PC-9 (cell line): ENCODE measurements at regions not wholly inside any gene's neighbourhood (a gene's known extent, or its start where the extent isn't known, plus 50 kb on each side); places are given as distances from the start of the nearest gene placed in this dataset.

Experiments
- BruUV-seq: library from RNA; stranded (reverse); fragments of 400-500 nt; replicated peaks from 2 replicates; lab custom pipeline; 2021; lab: Mats Ljungman, UMichigan
- CTCF ChIA-PET: fragments of 300-600 bp; sonication (Branson Sonifier 250); formaldehyde crosslinking; loops from one replicate; lab custom pipeline; 2022; ENCODE audit warnings: antibody characterized with exemption; lab: Charles Lee
- POLR2A ChIA-PET: fragments of 300-600 bp; sonication (Branson Sonifier 250); formaldehyde crosslinking; loops from one replicate; lab custom pipeline; 2022; ENCODE audit warnings: antibody characterized with exemption; ENCODE audit not compliant: unreplicated experiment; lab: Charles Lee
- DNase-seq, 2 experiments: peaks; one replicate each; pipeline versions ENCODE4 v3.0.0 to v3.0.0-alpha.2; 2015 to 2022; ENCODE audit warnings: mixed read lengths in 1 of 2
- H2AFZ ChIP-seq: fragments of 200-600 bp; sonication (generic); 2 replicates; pipeline ENCODE4 v1.8.1; 2017; ENCODE audit warnings: antibody characterized with exemption
- H3F3A ChIP-seq: fragments of 200-600 bp; sonication (generic); 2 replicates; pipeline ENCODE4 v1.8.1; 2017; ENCODE audit warnings: antibody characterized with exemption, mild to moderate bottlenecking, low read depth; ENCODE audit not compliant: insufficient read depth
- H3K27ac ChIP-seq: fragments of 200-600 bp; sonication (generic); 2 replicates; pipeline ENCODE4 v1.6.1; 2016; ENCODE audit warnings: mixed run types
- H3K27me3 ChIP-seq: fragments of 200-600 bp; sonication (generic); 2 replicates; pipeline ENCODE4 v1.6.1; 2016; ENCODE audit warnings: low read depth, mixed run types; ENCODE audit not compliant: insufficient read depth
- H3K36me3 ChIP-seq: fragments of 200-600 bp; sonication (generic); 2 replicates; pipeline ENCODE4 v1.6.1; 2016; ENCODE audit warnings: low read depth, mixed run types
- H3K4me1 ChIP-seq: fragments of 200-600 bp; sonication (generic); replicated peaks from 2 replicates; pipeline ENCODE4 v1.6.1; 2016; ENCODE audit warnings: mixed run types; ENCODE audit not compliant: insufficient read depth
- H3K4me2 ChIP-seq: fragments of 200-600 bp; sonication (generic); 2 replicates; pipeline ENCODE4 v1.6.1; 2017; ENCODE audit warnings: mixed run types
- H3K4me3 ChIP-seq: fragments of 200-600 bp; sonication (generic); 2 replicates; pipeline ENCODE4 v1.6.1; 2016; ENCODE audit warnings: mixed run types
- H3K79me2 ChIP-seq: fragments of 200-600 bp; sonication (generic); 2 replicates; pipeline ENCODE4 v1.6.1; 2017; ENCODE audit warnings: low read depth, mixed run types
- H3K9me2 ChIP-seq: fragments of 200-600 bp; sonication (generic); 2 replicates; pipeline ENCODE4 v1.8.1; 2017; ENCODE audit warnings: mild to moderate bottlenecking; ENCODE audit not compliant: insufficient read depth
- H3K9me3 ChIP-seq: fragments of 200-600 bp; sonication (generic); 2 replicates; pipeline ENCODE4 v1.8.1; 2016; ENCODE audit warnings: low read depth; ENCODE audit not compliant: insufficient read depth
- H4K20me1 ChIP-seq: fragments of 200-600 bp; sonication (generic); 2 replicates; pipeline ENCODE4 v1.8.1; 2017; ENCODE audit not compliant: insufficient read depth
- EZH2 ChIP-seq: fragments of 200-600 bp; sonication (generic); IDR thresholded peaks from 2 replicates; pipeline ENCODE4 v1.8.0; 2017; ENCODE audit warnings: antibody characterized with exemption, low read depth
- intact Hi-C: fragments of 100-400 bp; cut with micrococcal nuclease; formaldehyde crosslinking; loops from one replicate; pipeline ENCODE4 v1.10.0; 2022; ENCODE audit not compliant: unreplicated experiment
- TF ChIP-seq, protein P1 (sequence below): fragments of 200-600 bp; sonication (generic); conservative IDR thresholded peaks from 2 replicates; pipeline ENCODE4 v1.6.1; 2017; ENCODE audit warnings: mixed run types, antibody characterized with exemption, mild to moderate bottlenecking, moderate library complexity

DNA sequence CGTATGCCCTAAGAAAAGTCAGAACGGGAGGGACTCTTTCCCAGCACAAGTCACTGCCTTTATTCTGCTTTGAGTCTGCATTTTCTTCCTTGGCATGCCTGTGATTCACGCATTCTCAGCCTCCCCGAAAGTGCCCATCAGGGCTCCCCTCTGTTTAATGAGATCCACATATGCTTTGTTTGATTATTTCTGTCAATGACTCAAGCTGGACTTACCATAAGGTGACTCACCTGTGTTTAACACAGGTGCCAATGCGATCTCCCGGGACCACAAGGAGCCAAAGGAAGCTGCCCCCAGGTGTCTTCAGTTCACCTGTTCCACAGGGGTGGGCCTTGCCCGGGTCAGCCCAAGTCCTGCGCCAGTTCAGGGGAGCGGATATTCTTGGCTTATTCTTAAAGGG, 386.0 kb upstream of the SHH start:
- Histone ChIP-seq H4K20me1 (no peaks in the 10 kb centered on the region), H3F3A (peaks cover 5% of the 10 kb centered on the region), H3K9me3 (no peaks in the 10 kb centered on the region), H3K27ac (no peak overlapping the region), H3K4me3 (no peak overlapping the region; the same call in 1 of the 2 replicates), H3K27me3 (peaks cover 55% of the 10 kb centered on the region), H3K9me2 (no peaks in the 10 kb centered on the region), H3K4me1 (peaks cover 16% of the 10 kb centered on the region), H3K79me2 (no peaks in the 10 kb centered on the region), H2AFZ (no peak overlapping the region), H3K36me3 (no peaks in the 10 kb centered on the region), H3K4me2 (peak overlapping the region; percentile 39)
- BruUV-seq: no TSS peak
- ChIA-PET POLR2A (no interaction called here), CTCF (interaction anchor here (0.6 kb wide), 1 partner anchor 290 kb away, joined by 9 read pairs; no protein-coding TSS in a partner anchor)
- peak in 1 of 2 experiments; percentile 55 for DNase-seq
- TF ChIP-seq, protein P1, sequence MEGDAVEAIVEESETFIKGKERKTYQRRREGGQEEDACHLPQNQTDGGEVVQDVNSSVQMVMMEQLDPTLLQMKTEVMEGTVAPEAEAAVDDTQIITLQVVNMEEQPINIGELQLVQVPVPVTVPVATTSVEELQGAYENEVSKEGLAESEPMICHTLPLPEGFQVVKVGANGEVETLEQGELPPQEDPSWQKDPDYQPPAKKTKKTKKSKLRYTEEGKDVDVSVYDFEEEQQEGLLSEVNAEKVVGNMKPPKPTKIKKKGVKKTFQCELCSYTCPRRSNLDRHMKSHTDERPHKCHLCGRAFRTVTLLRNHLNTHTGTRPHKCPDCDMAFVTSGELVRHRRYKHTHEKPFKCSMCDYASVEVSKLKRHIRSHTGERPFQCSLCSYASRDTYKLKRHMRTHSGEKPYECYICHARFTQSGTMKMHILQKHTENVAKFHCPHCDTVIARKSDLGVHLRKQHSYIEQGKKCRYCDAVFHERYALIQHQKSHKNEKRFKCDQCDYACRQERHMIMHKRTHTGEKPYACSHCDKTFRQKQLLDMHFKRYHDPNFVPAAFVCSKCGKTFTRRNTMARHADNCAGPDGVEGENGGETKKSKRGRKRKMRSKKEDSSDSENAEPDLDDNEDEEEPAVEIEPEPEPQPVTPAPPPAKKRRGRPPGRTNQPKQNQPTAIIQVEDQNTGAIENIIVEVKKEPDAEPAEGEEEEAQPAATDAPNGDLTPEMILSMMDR: no peak
- TF ChIP-seq EZH2: no peak
- intact Hi-C loops: no loop called here

DNA sequence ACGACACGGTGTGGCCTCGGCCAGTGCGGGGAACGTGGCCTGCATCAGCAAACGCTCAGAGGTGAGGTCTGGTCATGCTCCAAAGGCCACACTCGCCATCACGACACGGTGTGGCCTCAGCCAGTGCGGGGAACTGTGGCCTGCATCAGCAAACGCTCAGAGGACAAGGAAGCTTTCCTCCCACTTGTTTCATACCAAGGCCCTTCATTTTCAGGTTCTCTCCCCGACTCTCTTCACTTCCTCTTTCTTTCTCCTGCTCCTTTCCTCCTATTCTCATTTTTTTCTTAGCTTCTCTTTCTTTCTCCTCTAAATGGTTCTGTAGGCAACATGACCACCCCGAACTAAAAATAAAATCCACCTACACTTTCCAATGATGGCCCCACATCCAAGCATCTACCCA, 384.4 kb upstream of the SHH start:
- H3K4me1 ChIP-seq: peaks cover 16% of the 10 kb centered on the region
- TF ChIP-seq EZH2: no peak
- TF ChIP-seq, protein P1: no peak
- no peaks in the 10 kb centered on the region for H3K79me2 ChIP-seq
- H3F3A ChIP-seq: peaks cover 5% of the 10 kb centered on the region
- H3K9me3 ChIP-seq: no peaks in the 10 kb centered on the region
- H3K4me2 ChIP-seq: no peak overlapping the region
- DNase-seq: no peak
- H3K4me3 ChIP-seq: no peak overlapping the region
- BruUV-seq: no TSS peak
- ChIA-PET CTCF (no interaction called here), POLR2A (no interaction called here)
- H3K36me3 ChIP-seq: no peaks in the 10 kb centered on the region
- H3K9me2 ChIP-seq: no peaks in the 10 kb centered on the region
- peaks cover 39% of the 10 kb centered on the region for H3K27me3 ChIP-seq
- H2AFZ ChIP-seq: no peak overlapping the region
- no peak overlapping the region for H3K27ac ChIP-seq
- intact Hi-C loops: no loop called here
- H4K20me1 ChIP-seq: no peaks in the 10 kb centered on the region

DNA sequence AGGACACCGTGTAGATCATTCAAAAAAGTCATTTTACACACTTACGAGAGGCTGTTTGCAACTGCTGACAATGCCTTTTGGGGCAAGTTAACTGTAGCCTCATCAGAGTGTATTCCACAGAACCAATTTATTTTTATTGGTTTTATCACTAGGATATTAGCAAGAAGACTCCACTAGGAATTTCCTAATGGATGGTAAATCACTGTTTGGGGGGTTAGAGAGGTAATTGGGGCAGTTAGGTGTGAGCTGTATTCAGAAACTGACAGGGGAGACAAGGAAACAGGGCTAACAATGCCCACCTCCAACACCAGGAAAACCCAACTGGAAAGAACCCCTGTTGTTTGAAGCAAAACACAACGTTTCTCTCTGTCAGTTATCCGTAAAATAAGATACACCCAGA, 383.0 kb upstream of the SHH start:
- Histone ChIP-seq H4K20me1 (no peaks in the 10 kb centered on the region), H3K9me3 (no peaks in the 10 kb centered on the region), H3K27me3 (peaks cover 25% of the 10 kb centered on the region), H3K4me2 (no peak overlapping the region), H3K27ac (no peak overlapping the region), H3K4me3 (no peak overlapping the region), H3K79me2 (no peaks in the 10 kb centered on the region), H3K4me1 (peaks cover 16% of the 10 kb centered on the region), H3F3A (peaks cover 5% of the 10 kb centered on the region), H3K36me3 (no peaks in the 10 kb centered on the region), H3K9me2 (no peaks in the 10 kb centered on the region), H2AFZ (no peak overlapping the region)
- ChIA-PET CTCF (no interaction called here), POLR2A (no interaction called here)
- no peak for TF ChIP-seq EZH2
- TF ChIP-seq, protein P1: no peak
- no TSS peak for BruUV-seq
- no peak for DNase-seq
- intact Hi-C loops: no loop called here
